GM19395 (cell line): ENCODE measurements at regions not wholly inside any gene's neighbourhood (a gene's known extent, or its start where the extent isn't known, plus 50 kb on each side); places are given as distances from the start of the nearest gene placed in this dataset.
"Not testable (repeated sequence)": the region's sequence is repeated elsewhere in the genome, so short reads cannot be mapped to it uniquely, and the experiment has no call there.

Source experiments
- ATAC-seq: cut with Tn5 transposase; IDR thresholded peaks from one replicate; pipeline ENCODE4 v1.9.1; 2021; ENCODE audit warnings: mild to moderate bottlenecking, moderate library complexity; ENCODE audit not compliant: unreplicated experiment

- ATAC-seq: not testable (repeated sequence)
These were observed 191.9 kb upstream of the POU5F2 start for GRCh38 chr5:93933269-93933668.

GRCh38 chr5:93930098-93930497, 188.7 kb upstream of the POU5F2 start:
- ATAC-seq: no peak

- ATAC-seq: no peak
These were observed 187.7 kb upstream of the POU5F2 start for GRCh38 chr5:93929131-93929530.

GRCh38 chr5:93926831-93927620, 185.6 kb upstream of the POU5F2 start:
- ATAC-seq: no peak

- no peak for ATAC-seq
These were observed 183.9 kb upstream of the POU5F2 start for GRCh38 chr5:93925321-93925720.

GRCh38 chr5:93924628-93925027, 183.2 kb upstream of the POU5F2 start:
- ATAC-seq: no peak

GRCh38 chr5:93922551-93922950, 181.2 kb upstream of the POU5F2 start:
- ATAC-seq: no peak

- no peak for ATAC-seq
These were observed 179.6 kb upstream of the POU5F2 start for GRCh38 chr5:93921001-93921400.

- ATAC-seq: no peak
These were observed 175.5 kb upstream of the POU5F2 start for GRCh38 chr5:93916872-93917271.

- peak; percentile 78 for ATAC-seq
These were observed 173.7 kb upstream of the POU5F2 start for GRCh38 chr5:93915142-93915553.

GRCh38 chr5:93911609-93912008, 170.2 kb upstream of the POU5F2 start:
- ATAC-seq: no peak

GRCh38 chr5:93909356-93909755, 168.0 kb upstream of the POU5F2 start:
- ATAC-seq: no peak

- no peak for ATAC-seq
These were observed 163.5 kb upstream of the POU5F2 start for GRCh38 chr5:93904917-93905316.

GRCh38 chr5:93902288-93902687, 160.9 kb upstream of the POU5F2 start:
- ATAC-seq: no peak

GRCh38 chr5:93899026-93899600, 157.7 kb upstream of the POU5F2 start:
- ATAC-seq: peak; percentile 91

GRCh38 chr5:93894601-93895354, 153.4 kb upstream of the POU5F2 start:
- ATAC-seq: no peak

- no peak for ATAC-seq
These were observed 151.7 kb upstream of the POU5F2 start for GRCh38 chr5:93893075-93893474.

GRCh38 chr5:93892481-93892880, 151.1 kb upstream of the POU5F2 start:
- no peak for ATAC-seq

- no peak for ATAC-seq
These were observed 150.4 kb upstream of the POU5F2 start for GRCh38 chr5:93891491-93892480.

- ATAC-seq: no peak
These were observed 149.3 kb upstream of the POU5F2 start for GRCh38 chr5:93890657-93891056.

- no peak for ATAC-seq
These were observed 146.3 kb upstream of the POU5F2 start for GRCh38 chr5:93887678-93888077.
